MM.1S (cell line): ENCODE measurements at regions not wholly inside any gene's neighbourhood (a gene's known extent, or its start where the extent isn't known, plus 50 kb on each side); places are given as distances from the start of the nearest gene placed in this dataset.

Experiments
- CTCF ChIP-seq: fragments of 300-600 bp; sonication (generic); IDR thresholded peaks from 2 replicates; pipeline ENCODE4 v1.5.1; 2016; ENCODE audit warnings: antibody characterized with exemption, low read length, mixed read lengths
- EZH2 ChIP-seq: fragments of 300-600 bp; sonication (generic); optimal IDR thresholded peaks from 2 replicates; pipeline ENCODE3; 2017; ENCODE audit warnings: low read depth, mild to moderate bottlenecking, antibody characterized with exemption, low read length, mixed read lengths
- EZH2phosphoT487 ChIP-seq: fragments of 300-600 bp; sonication (generic); IDR thresholded peaks from 2 replicates; pipeline ENCODE4 v1.6.1; 2018; ENCODE audit warnings: antibody characterized with exemption, low read length

DNA sequence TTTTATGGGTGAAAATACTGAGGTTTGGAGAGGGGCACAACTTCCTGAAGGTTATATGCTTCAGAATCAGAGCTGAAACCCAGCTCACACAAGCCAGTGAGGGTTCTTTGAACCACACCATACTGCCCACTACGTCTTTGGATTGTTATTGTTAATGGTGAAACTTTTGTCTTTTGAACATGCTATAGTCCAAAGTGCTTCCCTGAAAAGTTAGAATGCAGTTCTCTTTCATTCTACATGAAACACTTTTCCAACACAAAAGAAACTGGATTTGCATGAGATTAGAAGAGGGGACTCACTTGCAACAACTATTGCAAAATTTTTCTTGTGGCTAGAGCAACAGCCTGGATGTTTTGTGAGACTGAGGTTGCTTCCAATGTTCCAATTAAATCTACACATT is 473.6 kb downstream of the SOX2 start:
- TF ChIP-seq EZH2 (no peak), CTCF (no peak), EZH2phosphoT487 (no peak)
